Umbilical cord (tissue), 1 donor: ENCODE measurements at regions not wholly inside any gene's neighbourhood (a gene's known extent, or its start where the extent isn't known, plus 50 kb on each side); places are given as distances from the start of the nearest gene placed in this dataset.

Experiments
- DNase-seq: peaks from one replicate; pipeline ENCODE4 v3.0.0-alpha.2; 2015; ENCODE audit warnings: low spot score

DNA sequence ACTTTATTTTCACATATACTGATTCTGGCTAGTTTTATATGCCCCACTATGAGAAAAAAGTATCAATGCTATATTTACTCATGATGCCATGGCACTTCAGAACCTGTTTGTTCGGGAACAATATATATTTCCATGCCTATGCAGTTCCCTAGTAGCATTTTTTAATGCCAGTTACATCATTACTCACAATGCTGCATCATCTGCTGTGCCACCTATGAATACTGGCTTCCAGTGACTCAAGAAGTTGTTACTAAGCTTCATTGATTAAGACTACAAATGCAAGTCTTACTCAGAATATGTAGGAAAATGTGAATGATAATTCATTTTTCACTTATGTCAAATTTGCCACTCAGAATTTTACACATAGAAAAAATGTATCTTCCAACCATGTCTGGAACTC is 97.9 kb downstream of the MAFB start:
- DNase-seq: no peak

DNA sequence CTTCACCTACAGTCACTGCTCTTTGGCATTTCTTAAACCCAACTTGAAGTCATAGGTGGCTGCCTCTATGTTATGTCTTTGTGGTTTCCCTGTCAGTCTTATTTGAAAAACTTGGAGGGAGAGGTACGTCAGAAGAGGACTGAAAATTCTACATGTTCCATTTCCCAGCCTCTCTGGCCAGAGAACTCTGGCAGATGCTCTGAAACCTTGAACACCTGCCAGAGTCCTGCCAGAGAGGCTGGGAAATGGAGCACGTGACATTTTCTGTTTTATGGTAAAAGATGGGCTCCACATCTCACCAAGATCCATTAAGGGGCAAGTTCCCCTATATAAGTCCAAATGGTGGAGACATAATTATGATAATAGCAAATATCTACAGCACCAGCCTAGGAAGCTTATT is 99.5 kb downstream of the MAFB start:
- DNase-seq: no peak

DNA sequence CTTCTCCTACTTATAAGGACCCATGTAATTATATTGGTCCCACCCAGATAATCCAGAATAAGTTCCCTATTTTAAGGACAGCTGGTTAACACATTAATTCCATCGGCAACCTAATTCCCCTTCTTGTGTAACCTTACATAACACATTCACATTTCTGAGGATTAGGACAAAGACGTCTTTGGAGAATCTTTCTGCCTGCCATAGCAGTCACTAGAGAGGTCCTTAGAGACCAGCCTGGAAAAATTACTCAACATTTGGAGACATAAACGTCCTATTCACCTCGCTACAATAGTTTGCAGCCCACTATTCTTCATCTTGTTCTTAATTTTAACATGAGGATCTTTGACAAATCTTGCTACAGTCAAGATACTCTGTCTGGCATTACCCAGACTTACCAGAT is 100.1 kb downstream of the MAFB start:
- no peak for DNase-seq

DNA sequence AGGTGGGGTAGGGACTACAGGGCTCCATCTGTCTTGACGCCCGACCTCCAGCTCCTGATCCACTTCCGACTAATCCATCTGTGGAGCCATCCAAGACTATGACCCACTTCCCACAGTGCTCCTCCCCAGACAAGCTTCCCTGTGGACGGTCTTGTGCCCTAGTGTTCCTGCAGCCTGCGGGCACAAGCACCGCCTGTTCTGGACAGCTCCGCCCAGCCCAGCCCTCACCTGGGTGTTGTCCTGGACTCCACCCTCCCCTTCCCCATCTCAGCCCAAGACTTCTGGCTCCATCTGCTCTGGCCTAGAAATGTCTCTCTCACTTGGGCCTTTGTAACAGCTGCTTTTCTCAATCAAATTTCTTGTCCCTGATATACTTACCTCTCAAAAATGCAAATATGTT is 102.0 kb downstream of the MAFB start:
- DNase-seq: no peak

GRCh38 chr20:40584130-40584809 is 104.8 kb downstream of the MAFB start:
- no peak for DNase-seq

- DNase-seq: no peak
Measured at GRCh38 chr20:40583636-40584035, 105.4 kb downstream of the MAFB start.

DNA sequence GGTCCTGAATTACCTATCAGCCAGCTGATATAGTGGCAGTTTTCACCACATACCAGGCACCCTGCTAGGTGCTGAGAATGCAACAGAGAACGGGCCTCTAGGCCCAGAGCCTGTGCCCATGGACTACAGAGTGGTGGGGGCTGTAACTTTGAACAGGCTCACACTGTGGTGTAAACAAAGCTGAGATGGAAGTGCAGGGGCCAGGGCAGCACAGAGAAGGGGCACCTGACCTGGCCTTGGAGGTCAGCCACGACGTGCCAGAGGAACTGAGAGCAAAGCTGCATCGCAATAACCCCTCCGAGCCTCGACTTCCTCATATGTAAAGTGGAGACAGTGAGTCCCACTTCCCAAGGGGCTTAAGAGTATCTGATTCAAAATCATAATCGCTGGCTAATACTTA is 105.8 kb downstream of the MAFB start:
- DNase-seq: no peak

GRCh38 chr20:40582531-40582930 is 106.5 kb downstream of the MAFB start:
- no peak for DNase-seq

GRCh38 chr20:40579701-40580100 is 109.3 kb downstream of the MAFB start:
- no peak for DNase-seq

DNA sequence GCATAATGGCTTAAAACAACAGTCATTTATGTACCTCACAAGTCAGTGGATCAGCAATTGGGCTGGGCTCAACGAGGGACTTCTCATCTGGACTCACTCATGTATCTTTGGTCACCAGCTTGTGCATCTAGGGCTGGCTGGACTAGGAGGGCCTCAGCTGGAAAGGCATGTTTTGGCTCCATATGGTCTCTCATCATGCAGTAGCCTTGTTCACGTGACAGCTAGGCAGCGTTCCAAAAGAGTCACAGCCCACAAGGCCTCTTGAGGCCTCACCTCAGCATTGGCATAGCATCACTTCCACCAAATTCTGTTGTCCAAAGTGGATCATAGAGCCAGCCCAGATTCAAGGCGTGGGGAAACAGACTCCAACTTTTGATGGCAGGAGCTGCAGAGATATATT is 110.1 kb downstream of the MAFB start:
- no peak for DNase-seq

DNA sequence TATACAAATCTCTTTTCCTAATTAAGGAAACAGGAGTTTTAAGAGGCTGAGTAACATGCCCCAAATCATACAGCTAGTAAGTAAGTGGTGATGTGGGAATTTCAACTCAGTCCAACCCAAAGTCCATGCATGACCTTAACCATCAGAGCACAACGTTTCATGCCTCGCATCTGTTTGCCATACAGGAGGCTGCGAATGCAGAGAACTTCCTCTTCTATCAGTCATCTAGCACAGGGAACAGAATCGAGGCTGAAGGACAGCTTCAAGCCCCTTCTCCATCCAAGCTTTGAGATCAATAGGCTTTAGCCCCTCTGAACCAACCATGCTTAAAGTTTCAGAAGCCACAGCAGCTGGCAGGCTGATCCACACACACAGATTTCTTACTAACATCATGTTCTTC is 113.2 kb downstream of the MAFB start:
- no peak for DNase-seq

GRCh38 chr20:40572251-40572650 is 116.8 kb downstream of the MAFB start:
- DNase-seq: no peak

DNA sequence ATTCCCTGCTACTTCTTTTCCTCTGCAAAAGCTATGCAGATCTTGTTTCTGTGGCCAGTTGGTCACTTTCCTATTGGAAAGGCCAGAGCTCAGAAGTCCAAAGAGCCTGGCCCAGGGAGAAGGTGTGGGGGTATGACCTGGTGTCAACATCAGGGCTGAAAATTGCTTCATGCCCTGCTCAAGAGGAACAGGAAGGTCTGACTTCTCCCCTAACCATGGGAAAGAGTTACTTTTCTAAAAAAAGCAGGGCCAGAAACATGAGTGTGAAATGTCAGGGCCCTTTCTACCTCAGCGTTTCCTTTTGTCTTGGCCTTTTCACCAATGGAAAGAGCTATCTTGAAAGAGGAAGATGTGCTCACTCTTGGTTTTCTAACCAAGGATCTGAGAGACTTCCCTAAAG is 117.4 kb downstream of the MAFB start:
- DNase-seq: peak; percentile 24

DNA sequence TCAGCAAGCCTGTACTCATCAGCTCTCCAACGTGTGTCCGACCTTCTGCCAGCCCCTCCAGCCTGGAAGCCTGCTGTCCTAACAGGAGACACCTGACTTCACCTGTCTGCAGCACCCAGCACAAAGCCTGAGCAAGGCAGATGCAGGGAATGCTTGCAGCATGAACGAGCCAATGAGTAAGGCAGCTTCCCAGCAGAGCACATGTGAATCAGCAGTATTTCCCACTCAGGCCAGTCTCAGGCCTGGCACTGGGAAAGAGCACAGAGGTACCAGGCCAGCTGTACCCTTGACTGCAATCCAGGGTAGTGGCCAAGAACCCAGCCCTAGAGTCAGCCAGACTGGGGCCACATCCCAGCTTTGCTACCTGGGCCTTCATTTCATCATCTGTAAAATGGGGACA is 120.8 kb downstream of the MAFB start:
- no peak for DNase-seq

DNA sequence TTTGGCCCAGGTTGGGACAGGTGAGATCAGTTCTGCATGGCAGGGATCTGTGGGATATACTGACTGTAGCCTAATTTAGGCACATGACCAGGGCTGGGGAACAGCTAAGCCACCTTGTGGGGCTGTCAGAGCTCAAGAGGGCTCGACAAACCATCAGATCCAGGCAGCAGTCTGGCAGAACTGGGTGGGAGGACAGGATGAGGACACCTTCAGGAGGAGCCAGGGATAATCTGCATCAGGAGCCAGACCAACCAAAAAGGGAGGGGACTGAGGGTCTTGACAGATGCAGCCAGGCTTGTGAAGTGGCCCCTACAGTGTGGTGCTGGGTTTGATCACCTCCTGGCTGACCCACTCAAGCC is 123.4 kb downstream of the MAFB start:
- no peak for DNase-seq

GRCh38 chr20:40565001-40565681 is 123.9 kb downstream of the MAFB start:
- DNase-seq: peak; percentile 84

- DNase-seq: peak; percentile 88
Measured at GRCh38 chr20:40563296-40563950, 125.6 kb downstream of the MAFB start.

GRCh38 chr20:40562031-40562430 is 127.0 kb downstream of the MAFB start:
- DNase-seq: peak; percentile 34

- no peak for DNase-seq
Measured at GRCh38 chr20:40561187-40561586, 127.8 kb downstream of the MAFB start.

GRCh38 chr20:40558212-40558611 is 130.8 kb downstream of the MAFB start:
- no peak for DNase-seq

DNA sequence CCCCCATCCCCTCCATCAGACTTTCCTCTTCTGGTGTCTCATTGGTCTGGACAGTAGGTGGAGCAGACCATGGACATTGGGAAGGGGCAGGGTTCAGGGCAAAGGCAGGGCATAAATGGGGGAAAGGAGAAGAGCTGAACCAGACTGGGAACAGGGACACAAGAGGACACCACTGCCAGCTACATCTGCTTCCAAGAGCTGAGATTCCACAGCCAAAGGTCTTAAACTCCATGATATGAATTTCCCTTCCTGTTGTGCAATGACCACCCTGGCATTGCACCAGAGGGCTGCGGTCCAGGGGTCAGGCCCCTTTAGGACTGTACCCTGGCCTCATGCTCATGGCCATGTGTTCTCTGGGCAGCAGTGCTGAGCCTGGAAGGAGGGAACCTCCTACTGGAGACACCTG is 137.9 kb downstream of the MAFB start:
- no peak for DNase-seq

- no peak for DNase-seq
Measured at GRCh38 chr20:40547483-40548091, 141.4 kb downstream of the MAFB start.

DNA sequence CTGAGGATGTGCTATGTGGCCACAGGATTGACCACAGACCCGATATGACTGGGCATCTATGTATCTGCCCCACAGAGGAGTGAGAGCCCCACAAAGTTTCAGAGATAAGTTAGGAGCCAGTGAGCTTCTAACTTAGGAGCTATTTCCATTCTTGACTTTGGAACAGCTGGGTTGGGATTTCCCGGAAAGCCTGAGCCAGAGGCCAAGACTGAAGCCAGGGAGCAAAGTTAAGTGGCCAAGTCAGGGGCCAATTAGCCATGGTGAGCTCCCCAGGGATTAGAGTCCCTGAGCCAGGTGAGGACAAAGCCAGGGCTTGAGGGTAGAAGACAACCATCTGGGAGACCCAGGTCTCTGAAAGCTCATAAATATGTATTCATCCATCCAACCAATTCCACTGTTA is 143.6 kb downstream of the MAFB start:
- no peak for DNase-seq
